GM12878 (cell line): ENCODE measurements at regions not wholly inside any gene's neighbourhood (a gene's known extent, or its start where the extent isn't known, plus 50 kb on each side); places are given as distances from the start of the nearest gene placed in this dataset.

Source experiments
- ATAC-seq: fragments of 200-7000 bp; cut with Tn5 transposase; 3 replicates; pipeline ENCODE4 v1.9.1; 2020; ENCODE audit warnings: mild to moderate bottlenecking, moderate library complexity
- BruUV-seq: library from RNA; stranded (reverse); fragments of 400-500 nt; replicated peaks from 2 replicates; lab custom pipeline; 2021; lab: Mats Ljungman, UMichigan
- CTCF ChIA-PET: fragments of 300-600 bp; sonication (Branson Sonifier 250); formaldehyde crosslinking; extraction: SDS; loops from one replicate; lab custom pipeline; 2021; ENCODE audit warnings: inconsistent platforms; lab: Yijun Ruan, JAX
- POLR2A ChIA-PET: fragments of 350-600 bp; formaldehyde crosslinking; extraction: SDS; loops from one replicate; lab custom pipeline; 2021; ENCODE audit warnings: inconsistent platforms; lab: Charles Lee
- RAD21 ChIA-PET: fragments of 300-600 bp; sonication (Branson Sonifier 250); formaldehyde crosslinking; loops from one replicate; lab custom pipeline; 2023; ENCODE audit warnings: antibody characterized with exemption; ENCODE audit not compliant: unreplicated experiment; lab: Charles Lee
- SMC1A ChIA-PET: fragments of 300-600 bp; sonication (Branson Sonifier 250); formaldehyde crosslinking; loops from one replicate; lab custom pipeline; 2023; ENCODE audit not compliant: unreplicated experiment, uncharacterized antibody; lab: Charles Lee
- DNase-seq: peaks from one replicate; pipeline ENCODE4 v3.0.0-alpha.2; 2011; ENCODE audit warnings: low read depth, low spot score
- FAIRE-seq: peaks from 3 replicates; lab custom pipeline; 2011; peaks lifted over from hg19 to GRCh38; lab: Jason Lieb, UNC
- H2AFZ ChIP-seq: 2 replicates; pipeline ENCODE4 v1.6.0; 2011; ENCODE audit warnings: low read depth, low read length, control low read depth; ENCODE audit not compliant: control insufficient read depth
- H3K27ac ChIP-seq: 2 replicates; pipeline ENCODE4 v1.5.1; 2011; ENCODE audit warnings: control low read depth; ENCODE audit not compliant: control insufficient read depth, insufficient read depth
- H3K27me3 ChIP-seq, 2 experiments: replicated peaks in 1 of 2; 2 replicates each; pipeline versions ENCODE4 v1.6.0 to v1.6.1; 2011; ENCODE audit warnings: low read length in 1 of 2; ENCODE audit not compliant: control insufficient read depth in 2 of 2, insufficient read depth in 2 of 2
- H3K36me3 ChIP-seq, 2 experiments: 2 replicates each; pipeline ENCODE4 v1.5.1; 2011; ENCODE audit warnings: low read length in 1 of 2; ENCODE audit not compliant: control insufficient read depth in 2 of 2, insufficient read depth in 2 of 2
- H3K4me1 ChIP-seq: 2 replicates; pipeline ENCODE4 v1.6.1; 2011; ENCODE audit warnings: mild to moderate bottlenecking, low read length, moderate library complexity, mixed read lengths; ENCODE audit not compliant: control insufficient read depth, insufficient read depth
- H3K4me2 ChIP-seq: 2 replicates; pipeline ENCODE4 v1.6.0; 2011; ENCODE audit warnings: control low read depth; ENCODE audit not compliant: control insufficient read depth, insufficient read depth
- H3K4me3 ChIP-seq: fragments of 200-600 bp; sonication (generic); 2 replicates; pipeline ENCODE4 v1.5.1; 2016
- H3K79me2 ChIP-seq: 2 replicates; pipeline ENCODE4 v1.6.0; 2011; ENCODE audit warnings: low read length; ENCODE audit not compliant: control insufficient read depth, insufficient read depth
- H3K9ac ChIP-seq: 2 replicates; pipeline ENCODE4 v1.8.0; 2011; ENCODE audit warnings: low read length, control low read depth, mixed read lengths; ENCODE audit not compliant: control insufficient read depth, insufficient read depth
- H3K9me3 ChIP-seq: replicated peaks from 3 replicates; pipeline ENCODE4 v1.5.1; 2011; ENCODE audit warnings: mild to moderate bottlenecking, low read length; ENCODE audit not compliant: control insufficient read depth, insufficient read depth
- H4K20me1 ChIP-seq: 2 replicates; pipeline ENCODE4 v1.6.0; 2011; ENCODE audit not compliant: control insufficient read depth, insufficient read depth
- ASH2L ChIP-seq: fragments of 300-600, 200-600 bp; sonication (generic); IDR thresholded peaks from 2 replicates; pipeline ENCODE4 v1.6.1; 2017; ENCODE audit warnings: low read depth, mild to moderate bottlenecking, borderline replicate concordance
- BCL11A ChIP-seq: IDR thresholded peaks from 2 replicates; pipeline ENCODE4 v1.6.1; 2011; ENCODE audit warnings: low read depth, low read length
- EGR1 ChIP-seq, 2 experiments: IDR thresholded peaks; 1 replicate in 1 of 2; 2 replicates in 1 of 2; pipeline ENCODE4 v1.6.1; 2011 to 2012; ENCODE audit warnings: low read depth in 2 of 2, low read length in 2 of 2, borderline replicate concordance in 1 of 2, mild to moderate bottlenecking in 1 of 2, moderate library complexity in 1 of 2
- EZH2 ChIP-seq: IDR thresholded peaks from 2 replicates; pipeline ENCODE4 v1.6.1; 2012; ENCODE audit warnings: low read depth, mild to moderate bottlenecking, control low read depth, inconsistent platforms, low read length, borderline replicate concordance; ENCODE audit not compliant: control insufficient read depth
- FOS ChIP-seq: IDR thresholded peaks from 3 replicates; pipeline ENCODE4 v1.6.1; 2011; ENCODE audit warnings: borderline replicate concordance; ENCODE audit not compliant: insufficient read length; ENCODE audit errors: extremely low read depth
- HCFC1 ChIP-seq: fragments of 150-350 bp; IDR thresholded peaks from 2 replicates; pipeline ENCODE4 v1.6.1; 2014; ENCODE audit warnings: low read length
- KDM1A ChIP-seq: fragments of 200-600 bp; sonication (generic); IDR thresholded peaks from 2 replicates; pipeline ENCODE4 v1.6.1; 2016; ENCODE audit warnings: borderline replicate concordance
- RB1 ChIP-seq: fragments of 450-650 bp; formaldehyde crosslinking; IDR thresholded peaks from 2 replicates; pipeline ENCODE4 v1.6.1; 2017; ENCODE audit warnings: mild to moderate bottlenecking, borderline replicate concordance
- RCOR1 ChIP-seq: conservative IDR thresholded peaks from 2 replicates; pipeline ENCODE4 v1.6.1; 2012; ENCODE audit warnings: low read depth, low read length, improper control_type of control experiment
- TCF12 ChIP-seq: IDR thresholded peaks from 2 replicates; pipeline ENCODE4 v1.6.1; 2011; ENCODE audit warnings: low read depth, mild to moderate bottlenecking, low read length
- WRNIP1 ChIP-seq: IDR thresholded peaks from 2 replicates; pipeline ENCODE4 v1.6.1; 2011; ENCODE audit warnings: low read depth, low read length, improper control_type of control experiment, borderline replicate concordance
- YBX1 ChIP-seq: fragments of 450-650 bp; IDR thresholded peaks from 2 replicates; pipeline ENCODE4 v1.6.1; 2016; ENCODE audit warnings: antibody characterized with exemption
- WGBS: methylation state at CpG from one replicate; pipeline ENCODE4 v1.1.6; 2016; ENCODE audit warnings: low lambda C conversion rate; ENCODE audit not compliant: insufficient replicate concordance, insufficient coverage; ENCODE audit errors: missing lambda C conversion rate; 5-methylcytosine and 5-hydroxymethylcytosine counted together
- in situ Hi-C: fragments of 300-500 bp; cut with MboI; formaldehyde crosslinking; loops from 9 replicates; pipeline ENCODE4 v1.14.3; 2018; ENCODE audit warnings: mixed read lengths
- intact Hi-C: fragments of 100-400 bp; cut with micrococcal nuclease; formaldehyde crosslinking; loops from one replicate; pipeline ENCODE4 v1.14.2; 2022; ENCODE audit not compliant: unreplicated experiment
- TF ChIP-seq, protein P1 (sequence below): fragments of 450-650 bp; IDR thresholded peaks from 2 replicates; pipeline ENCODE4 v1.6.1; 2016; ENCODE audit warnings: mild to moderate bottlenecking
- TF ChIP-seq, protein P2 (sequence below): fragments of 450-650 bp; IDR thresholded peaks from 2 replicates; pipeline ENCODE4 v1.6.1; 2018; ENCODE audit warnings: mild to moderate bottlenecking, low read depth, moderate library complexity; ENCODE audit not compliant: partially characterized antibody

DNA sequence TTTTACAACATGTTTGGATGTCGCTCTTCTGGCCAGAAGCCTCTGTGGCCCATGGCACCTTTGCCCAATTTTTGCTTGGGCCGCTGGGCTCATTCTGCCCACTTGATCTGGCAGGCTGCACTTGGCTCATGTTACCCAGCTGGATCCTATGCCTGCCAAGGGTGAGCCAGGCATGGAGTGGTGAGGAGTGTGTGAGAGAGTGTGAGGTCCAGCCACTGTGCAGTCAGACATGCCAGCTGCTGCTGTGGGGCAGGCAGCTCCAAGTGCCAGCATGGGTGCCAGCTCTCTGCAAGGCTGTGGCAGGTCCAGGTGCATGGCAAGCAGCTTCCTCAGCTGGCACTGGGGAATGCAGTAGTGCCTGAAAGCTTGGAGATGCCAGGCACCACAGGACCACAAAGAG, 71.0 kb downstream of the EBNA1BP2 start:
- Histone ChIP-seq H3K4me2 (no peak overlapping the region), H3K27ac (no peak overlapping the region), H3K9ac (no peak overlapping the region), H3K36me3 (no peaks in the 10 kb centered on the region), H3K4me3 (no peak overlapping the region), H3K9me3 (no peaks in the 10 kb centered on the region; the same call in 1 of the 3 replicates), H3K27me3 (no peaks in the 10 kb centered on the region), H3K4me1 (no peaks in the 10 kb centered on the region), H4K20me1 (no peaks in the 10 kb centered on the region), H3K79me2 (no peaks in the 10 kb centered on the region), H2AFZ (no peak overlapping the region)
- FAIRE-seq (no peak), DNase-seq (no peak), ATAC-seq (no peak)
- ChIA-PET POLR2A (no interaction called here), SMC1A (no interaction called here), CTCF (no interaction called here), RAD21 (no interaction called here)
- WGBS: 0% methylated on average over 2 of the region's 2 CpGs
- in situ Hi-C loops (no loop called here), intact Hi-C loops (no loop called here)
- no TSS peak for BruUV-seq
- TF ChIP-seq ASH2L: no peak
- TF ChIP-seq, protein P1, sequence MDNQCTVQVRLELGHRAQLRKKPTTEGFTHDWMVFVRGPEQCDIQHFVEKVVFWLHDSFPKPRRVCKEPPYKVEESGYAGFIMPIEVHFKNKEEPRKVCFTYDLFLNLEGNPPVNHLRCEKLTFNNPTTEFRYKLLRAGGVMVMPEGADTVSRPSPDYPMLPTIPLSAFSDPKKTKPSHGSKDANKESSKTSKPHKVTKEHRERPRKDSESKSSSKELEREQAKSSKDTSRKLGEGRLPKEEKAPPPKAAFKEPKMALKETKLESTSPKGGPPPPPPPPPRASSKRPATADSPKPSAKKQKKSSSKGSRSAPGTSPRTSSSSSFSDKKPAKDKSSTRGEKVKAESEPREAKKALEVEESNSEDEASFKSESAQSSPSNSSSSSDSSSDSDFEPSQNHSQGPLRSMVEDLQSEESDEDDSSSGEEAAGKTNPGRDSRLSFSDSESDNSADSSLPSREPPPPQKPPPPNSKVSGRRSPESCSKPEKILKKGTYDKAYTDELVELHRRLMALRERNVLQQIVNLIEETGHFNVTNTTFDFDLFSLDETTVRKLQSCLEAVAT: no peak
- no peak for TF ChIP-seq FOS
- no peak for TF ChIP-seq HCFC1
- no peak for TF ChIP-seq EGR1 (IDR thresholded peaks at IDR 0.05; ENCODE audit: borderline replicate concordance in 1 of 2, low read depth in 2 of 2, low read length in 2 of 2)
- TF ChIP-seq KDM1A: no peak
- no peak for TF ChIP-seq YBX1
- TF ChIP-seq, protein P2, sequence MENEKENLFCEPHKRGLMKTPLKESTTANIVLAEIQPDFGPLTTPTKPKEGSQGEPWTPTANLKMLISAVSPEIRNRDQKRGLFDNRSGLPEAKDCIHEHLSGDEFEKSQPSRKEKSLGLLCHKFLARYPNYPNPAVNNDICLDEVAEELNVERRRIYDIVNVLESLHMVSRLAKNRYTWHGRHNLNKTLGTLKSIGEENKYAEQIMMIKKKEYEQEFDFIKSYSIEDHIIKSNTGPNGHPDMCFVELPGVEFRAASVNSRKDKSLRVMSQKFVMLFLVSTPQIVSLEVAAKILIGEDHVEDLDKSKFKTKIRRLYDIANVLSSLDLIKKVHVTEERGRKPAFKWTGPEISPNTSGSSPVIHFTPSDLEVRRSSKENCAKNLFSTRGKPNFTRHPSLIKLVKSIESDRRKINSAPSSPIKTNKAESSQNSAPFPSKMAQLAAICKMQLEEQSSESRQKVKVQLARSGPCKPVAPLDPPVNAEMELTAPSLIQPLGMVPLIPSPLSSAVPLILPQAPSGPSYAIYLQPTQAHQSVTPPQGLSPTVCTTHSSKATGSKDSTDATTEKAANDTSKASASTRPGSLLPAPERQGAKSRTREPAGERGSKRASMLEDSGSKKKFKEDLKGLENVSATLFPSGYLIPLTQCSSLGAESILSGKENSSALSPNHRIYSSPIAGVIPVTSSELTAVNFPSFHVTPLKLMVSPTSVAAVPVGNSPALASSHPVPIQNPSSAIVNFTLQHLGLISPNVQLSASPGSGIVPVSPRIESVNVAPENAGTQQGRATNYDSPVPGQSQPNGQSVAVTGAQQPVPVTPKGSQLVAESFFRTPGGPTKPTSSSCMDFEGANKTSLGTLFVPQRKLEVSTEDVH: no peak
- TF ChIP-seq WRNIP1: no peak
- no peak for TF ChIP-seq RCOR1
- TF ChIP-seq EZH2: no peak
- TF ChIP-seq RB1: no peak
- no peak for TF ChIP-seq TCF12
- TF ChIP-seq BCL11A: no peak
